ENCODE measurements at regions not wholly inside any gene's neighbourhood (a gene's known extent, or its start where the extent isn't known, plus 50 kb on each side); places are given as distances from the start of the nearest gene placed in this dataset.
"Not testable (repeated sequence)": the region's sequence is repeated elsewhere in the genome, so short reads cannot be mapped to it uniquely, and the experiment has no call there.

- H2AFZ ChIP-seq (ENCODE audit: low read length): peak overlapping the region; percentile 59; the same call in 1 of the 2 replicates
- BruUV-seq (replicated peaks): no TSS peak
- H3K9me2 ChIP-seq (replicated peaks; ENCODE audit: low read length): no peaks in the 10 kb centered on the region
- no peaks in the 10 kb centered on the region for H3K36me3 ChIP-seq (ENCODE audit: low read depth, low read length)
- no peaks in the 10 kb centered on the region for H3K9me3 ChIP-seq (ENCODE audit: low read length)
- no peak overlapping the region for H3K9ac ChIP-seq (ENCODE audit: low read length)
- H3K4me3 ChIP-seq (ENCODE audit: low read length): no peak overlapping the region
- peak overlapping the region; percentile 53 for H3K27ac ChIP-seq (ENCODE audit: low read length)
- no peaks in the 10 kb centered on the region for H3K79me2 ChIP-seq (ENCODE audit: low read length)
- intact Hi-C loops (cut with micrococcal nuclease): no loop called here
- CTCF ChIA-PET: no interaction called here
- H3K4me1 ChIP-seq (ENCODE audit: insufficient read depth, low read length): peaks cover 15% of the 10 kb centered on the region
- DNase-seq (peak; percentile 78), ATAC-seq (peak; percentile 91)
- H3K4me2 ChIP-seq (ENCODE audit: low read length): peak overlapping the region; percentile 22; the same call in 1 of the 2 replicates
- no peaks in the 10 kb centered on the region for H4K20me1 ChIP-seq (ENCODE audit: low read length)
- TF ChIP-seq, protein P1, sequence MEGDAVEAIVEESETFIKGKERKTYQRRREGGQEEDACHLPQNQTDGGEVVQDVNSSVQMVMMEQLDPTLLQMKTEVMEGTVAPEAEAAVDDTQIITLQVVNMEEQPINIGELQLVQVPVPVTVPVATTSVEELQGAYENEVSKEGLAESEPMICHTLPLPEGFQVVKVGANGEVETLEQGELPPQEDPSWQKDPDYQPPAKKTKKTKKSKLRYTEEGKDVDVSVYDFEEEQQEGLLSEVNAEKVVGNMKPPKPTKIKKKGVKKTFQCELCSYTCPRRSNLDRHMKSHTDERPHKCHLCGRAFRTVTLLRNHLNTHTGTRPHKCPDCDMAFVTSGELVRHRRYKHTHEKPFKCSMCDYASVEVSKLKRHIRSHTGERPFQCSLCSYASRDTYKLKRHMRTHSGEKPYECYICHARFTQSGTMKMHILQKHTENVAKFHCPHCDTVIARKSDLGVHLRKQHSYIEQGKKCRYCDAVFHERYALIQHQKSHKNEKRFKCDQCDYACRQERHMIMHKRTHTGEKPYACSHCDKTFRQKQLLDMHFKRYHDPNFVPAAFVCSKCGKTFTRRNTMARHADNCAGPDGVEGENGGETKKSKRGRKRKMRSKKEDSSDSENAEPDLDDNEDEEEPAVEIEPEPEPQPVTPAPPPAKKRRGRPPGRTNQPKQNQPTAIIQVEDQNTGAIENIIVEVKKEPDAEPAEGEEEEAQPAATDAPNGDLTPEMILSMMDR (conservative IDR thresholded peaks at IDR 0.05; ENCODE audit: low read depth, low read length): no peak
- TF ChIP-seq EZH2phosphoT487 (IDR thresholded peaks at IDR 0.05; ENCODE audit: borderline replicate concordance, low read length) (no peak), EZH2 (IDR thresholded peaks at IDR 0.05; ENCODE audit: low read length, unreplicated experiment) (no peak)
- H3K27me3 ChIP-seq (ENCODE audit: low read length): no peaks in the 10 kb centered on the region
- POLR2A ChIA-PET (ENCODE audit: unreplicated experiment): no interaction called here
- no peaks in the 10 kb centered on the region for H3F3A ChIP-seq (ENCODE audit: low read length, unreplicated experiment)
Observed at GRCh38 chr13:85140192-85140591, 659.0 kb downstream of the SLITRK6 start.

- POLR2A ChIA-PET (ENCODE audit: unreplicated experiment): no interaction called here
- Histone ChIP-seq H3K27me3 (ENCODE audit: low read length) (no peaks in the 10 kb centered on the region), H3K36me3 (ENCODE audit: low read depth, low read length) (no peaks in the 10 kb centered on the region), H3K9ac (ENCODE audit: low read length) (no peak overlapping the region), H2AFZ (ENCODE audit: low read length) (no peak overlapping the region), H3K9me2 (replicated peaks; ENCODE audit: low read length) (no peaks in the 10 kb centered on the region), H3K4me3 (ENCODE audit: low read length) (no peak overlapping the region), H3F3A (ENCODE audit: low read length, unreplicated experiment) (no peaks in the 10 kb centered on the region), H3K79me2 (ENCODE audit: low read length) (no peaks in the 10 kb centered on the region), H3K27ac (ENCODE audit: low read length) (no peak overlapping the region), H3K9me3 (ENCODE audit: low read length) (no peaks in the 10 kb centered on the region), H3K4me1 (ENCODE audit: insufficient read depth, low read length) (peaks cover 15% of the 10 kb centered on the region), H4K20me1 (ENCODE audit: low read length) (no peaks in the 10 kb centered on the region), H3K4me2 (ENCODE audit: low read length) (no peak overlapping the region)
- CTCF ChIA-PET: no interaction called here
- intact Hi-C loops (cut with micrococcal nuclease): no loop called here
- no TSS peak for BruUV-seq (replicated peaks)
- TF ChIP-seq EZH2phosphoT487 (IDR thresholded peaks at IDR 0.05; ENCODE audit: borderline replicate concordance, low read length) (no peak), EZH2 (IDR thresholded peaks at IDR 0.05; ENCODE audit: low read length, unreplicated experiment) (no peak)
- TF ChIP-seq, protein P1 (conservative IDR thresholded peaks at IDR 0.05; ENCODE audit: low read depth, low read length): no peak
- DNase-seq (no peak), ATAC-seq (no peak)
Observed at GRCh38 chr13:85137516-85137915, 661.7 kb downstream of the SLITRK6 start.

DNA sequence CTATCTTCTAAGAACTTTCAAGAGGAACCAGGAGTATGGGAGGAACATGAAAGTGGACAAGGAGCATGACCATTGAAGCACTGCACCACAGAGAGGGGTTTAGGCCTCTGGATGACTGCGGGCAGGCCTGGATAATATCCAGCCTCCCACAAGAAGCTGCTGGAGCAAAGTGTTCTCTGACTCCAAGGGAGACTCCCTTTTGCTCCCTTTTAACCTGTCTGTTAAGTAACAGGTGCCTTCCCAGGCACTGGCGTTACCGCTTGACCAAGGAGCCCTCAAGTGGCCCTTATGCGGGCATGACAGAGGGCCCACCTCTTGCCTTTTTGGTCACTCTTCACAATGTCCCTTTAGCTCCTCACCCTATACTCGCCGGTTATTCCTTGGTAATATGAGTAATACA, 666.2 kb downstream of the SLITRK6 start:
- Histone ChIP-seq H4K20me1 (ENCODE audit: low read length) (no peaks in the 10 kb centered on the region), H3K79me2 (ENCODE audit: low read length) (no peaks in the 10 kb centered on the region), H3K9ac (ENCODE audit: low read length) (no peak overlapping the region), H3F3A (ENCODE audit: low read length, unreplicated experiment) (no peaks in the 10 kb centered on the region), H3K36me3 (ENCODE audit: low read depth, low read length) (no peaks in the 10 kb centered on the region), H3K4me2 (ENCODE audit: low read length) (no peak overlapping the region), H2AFZ (ENCODE audit: low read length) (no peak overlapping the region), H3K9me3 (ENCODE audit: low read length) (no peaks in the 10 kb centered on the region), H3K9me2 (replicated peaks; ENCODE audit: low read length) (no peaks in the 10 kb centered on the region), H3K4me3 (ENCODE audit: low read length) (no peak overlapping the region), H3K27me3 (ENCODE audit: low read length) (no peaks in the 10 kb centered on the region), H3K4me1 (ENCODE audit: insufficient read depth, low read length) (no peaks in the 10 kb centered on the region), H3K27ac (ENCODE audit: low read length) (no peak overlapping the region)
- ChIA-PET POLR2A (ENCODE audit: unreplicated experiment) (no interaction called here), CTCF (no interaction called here)
- no peak for ATAC-seq
- intact Hi-C loops (cut with micrococcal nuclease): no loop called here
- DNase-seq: no peak
- no TSS peak for BruUV-seq (replicated peaks)
- no peak for TF ChIP-seq EZH2phosphoT487 (IDR thresholded peaks at IDR 0.05; ENCODE audit: borderline replicate concordance, low read length)
- no peak for TF ChIP-seq EZH2 (IDR thresholded peaks at IDR 0.05; ENCODE audit: low read length, unreplicated experiment)
- TF ChIP-seq, protein P1 (conservative IDR thresholded peaks at IDR 0.05; ENCODE audit: low read depth, low read length): no peak

DNA sequence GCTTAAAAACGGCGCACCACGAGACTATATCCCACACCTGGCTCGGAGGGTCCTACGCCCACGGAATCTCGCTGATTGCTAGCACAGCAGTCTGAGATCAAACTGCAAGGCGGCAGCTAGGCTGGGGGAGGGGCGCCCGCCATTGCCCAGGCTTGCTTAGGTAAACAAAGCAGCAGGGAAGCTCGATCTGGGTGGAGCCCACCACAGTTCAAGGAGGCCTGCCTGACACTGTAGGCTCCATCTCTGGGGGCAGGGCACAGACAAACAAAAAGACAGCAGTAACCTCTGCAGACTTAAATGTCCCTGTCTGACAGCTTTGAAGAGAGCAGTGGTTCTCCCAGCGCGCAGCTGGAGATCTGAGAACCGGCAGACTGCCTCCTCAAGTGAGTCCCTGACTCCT, 675.7 kb downstream of the SLITRK6 start:
- H3K9me3 ChIP-seq (ENCODE audit: low read length); H3K4me1 ChIP-seq (ENCODE audit: insufficient read depth, low read length); H3K36me3 ChIP-seq (ENCODE audit: low read depth, low read length); H3K4me2 ChIP-seq (ENCODE audit: low read length); H3K9ac ChIP-seq (ENCODE audit: low read length); H4K20me1 ChIP-seq (ENCODE audit: low read length); H2AFZ ChIP-seq (ENCODE audit: low read length); H3K27ac ChIP-seq (ENCODE audit: low read length); POLR2A ChIA-PET (ENCODE audit: unreplicated experiment); CTCF ChIA-PET; DNase-seq; intact Hi-C loops (cut with micrococcal nuclease); H3K9me2 ChIP-seq (replicated peaks; ENCODE audit: low read length); H3F3A ChIP-seq (ENCODE audit: low read length, unreplicated experiment); H3K4me3 ChIP-seq (ENCODE audit: low read length); ATAC-seq; BruUV-seq (replicated peaks); H3K27me3 ChIP-seq (ENCODE audit: low read length); H3K79me2 ChIP-seq (ENCODE audit: low read length): not testable (repeated sequence)
